Nephron progenitor cell (in vitro differentiated cells): ENCODE measurements at regions not wholly inside any gene's neighbourhood (a gene's known extent, or its start where the extent isn't known, plus 50 kb on each side); places are given as distances from the start of the nearest gene placed in this dataset.

Experiments
- DNase-seq: peaks from one replicate; pipeline ENCODE4 v3.0.0; 2021
- H3K27ac Mint-ChIP-seq: 2 replicates; pipeline ENCODE4 v1.8.0; 2021; ENCODE audit warnings: mild to moderate bottlenecking, moderate library complexity, mixed read lengths
- H3K27me3 Mint-ChIP-seq: 2 replicates; pipeline ENCODE4 v1.8.0; 2021; ENCODE audit warnings: mild to moderate bottlenecking, low read depth, mixed read lengths; ENCODE audit not compliant: poor library complexity
- H3K36me3 Mint-ChIP-seq: 2 replicates; pipeline ENCODE4 v1.8.0; 2021; ENCODE audit warnings: low read depth, mixed read lengths
- H3K4me1 Mint-ChIP-seq: 2 replicates; pipeline ENCODE4 v1.8.0; 2021; ENCODE audit warnings: mixed read lengths
- H3K4me3 Mint-ChIP-seq: 2 replicates; pipeline ENCODE4 v1.8.0; 2021; ENCODE audit warnings: mild to moderate bottlenecking, moderate library complexity, mixed read lengths
- H3K9me3 Mint-ChIP-seq: 2 replicates; pipeline ENCODE4 v1.8.0; 2021; ENCODE audit warnings: mild to moderate bottlenecking, moderate library complexity, mixed read lengths
- TF ChIP-seq, protein P1 (sequence below): fragments of 200-600 bp; sonication (generic); IDR thresholded peaks from 2 replicates; pipeline ENCODE4 v1.5.0; 2021; ENCODE audit warnings: antibody characterized with exemption

DNA sequence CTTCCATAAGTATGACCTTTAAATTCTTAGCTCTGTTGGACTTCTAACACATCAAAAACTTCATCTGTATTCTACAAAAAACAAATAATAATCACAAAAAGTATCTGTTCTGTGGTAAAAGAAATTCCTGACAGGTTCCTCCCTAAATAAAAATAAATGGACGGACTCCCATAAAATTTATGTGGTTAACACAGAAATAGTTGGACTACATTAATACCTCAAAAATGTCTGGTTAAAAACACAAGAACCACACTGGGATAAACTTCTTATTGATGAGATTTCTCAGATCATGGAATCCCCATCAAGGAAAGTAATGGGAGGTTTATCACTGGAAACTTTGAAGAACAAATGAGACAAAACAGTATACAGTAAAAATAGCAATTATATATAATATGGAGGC lies 172.4 kb downstream of the MOXD1 start:
- H3K27me3 Mint-ChIP-seq: no peaks in the 10 kb centered on the region
- peaks cover 7% of the 10 kb centered on the region for H3K4me1 Mint-ChIP-seq
- TF ChIP-seq, protein P1, sequence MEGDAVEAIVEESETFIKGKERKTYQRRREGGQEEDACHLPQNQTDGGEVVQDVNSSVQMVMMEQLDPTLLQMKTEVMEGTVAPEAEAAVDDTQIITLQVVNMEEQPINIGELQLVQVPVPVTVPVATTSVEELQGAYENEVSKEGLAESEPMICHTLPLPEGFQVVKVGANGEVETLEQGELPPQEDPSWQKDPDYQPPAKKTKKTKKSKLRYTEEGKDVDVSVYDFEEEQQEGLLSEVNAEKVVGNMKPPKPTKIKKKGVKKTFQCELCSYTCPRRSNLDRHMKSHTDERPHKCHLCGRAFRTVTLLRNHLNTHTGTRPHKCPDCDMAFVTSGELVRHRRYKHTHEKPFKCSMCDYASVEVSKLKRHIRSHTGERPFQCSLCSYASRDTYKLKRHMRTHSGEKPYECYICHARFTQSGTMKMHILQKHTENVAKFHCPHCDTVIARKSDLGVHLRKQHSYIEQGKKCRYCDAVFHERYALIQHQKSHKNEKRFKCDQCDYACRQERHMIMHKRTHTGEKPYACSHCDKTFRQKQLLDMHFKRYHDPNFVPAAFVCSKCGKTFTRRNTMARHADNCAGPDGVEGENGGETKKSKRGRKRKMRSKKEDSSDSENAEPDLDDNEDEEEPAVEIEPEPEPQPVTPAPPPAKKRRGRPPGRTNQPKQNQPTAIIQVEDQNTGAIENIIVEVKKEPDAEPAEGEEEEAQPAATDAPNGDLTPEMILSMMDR: no peak
- no peak overlapping the region for H3K27ac Mint-ChIP-seq
- peaks cover 9% of the 10 kb centered on the region for H3K9me3 Mint-ChIP-seq
- no peak overlapping the region for H3K4me3 Mint-ChIP-seq
- DNase-seq: no peak
- no peaks in the 10 kb centered on the region for H3K36me3 Mint-ChIP-seq

DNA sequence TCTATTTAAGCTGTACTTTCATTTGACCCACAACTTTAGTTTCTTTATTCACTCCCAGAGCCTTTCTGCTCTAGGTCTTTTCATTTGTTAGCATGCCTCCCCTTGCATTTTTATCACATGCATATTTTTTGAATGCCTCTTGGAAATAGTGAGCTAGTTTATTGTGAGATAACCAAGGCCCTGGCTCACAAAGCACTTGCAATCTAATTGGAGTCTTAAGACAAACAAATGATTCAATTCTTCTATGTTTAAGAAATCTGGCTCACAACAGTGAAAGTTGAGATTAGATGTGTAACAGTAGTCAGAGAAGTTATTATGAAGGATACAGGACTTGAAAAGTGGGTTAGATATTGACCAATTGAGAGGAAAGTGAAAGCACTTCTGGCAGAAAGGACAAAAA lies 173.4 kb downstream of the MOXD1 start:
- peaks cover 7% of the 10 kb centered on the region for H3K4me1 Mint-ChIP-seq
- no peak overlapping the region for H3K4me3 Mint-ChIP-seq
- no peaks in the 10 kb centered on the region for H3K27me3 Mint-ChIP-seq
- TF ChIP-seq, protein P1: no peak
- no peak for DNase-seq
- no peaks in the 10 kb centered on the region for H3K36me3 Mint-ChIP-seq
- H3K27ac Mint-ChIP-seq: no peak overlapping the region
- H3K9me3 Mint-ChIP-seq: peaks cover 9% of the 10 kb centered on the region

DNA sequence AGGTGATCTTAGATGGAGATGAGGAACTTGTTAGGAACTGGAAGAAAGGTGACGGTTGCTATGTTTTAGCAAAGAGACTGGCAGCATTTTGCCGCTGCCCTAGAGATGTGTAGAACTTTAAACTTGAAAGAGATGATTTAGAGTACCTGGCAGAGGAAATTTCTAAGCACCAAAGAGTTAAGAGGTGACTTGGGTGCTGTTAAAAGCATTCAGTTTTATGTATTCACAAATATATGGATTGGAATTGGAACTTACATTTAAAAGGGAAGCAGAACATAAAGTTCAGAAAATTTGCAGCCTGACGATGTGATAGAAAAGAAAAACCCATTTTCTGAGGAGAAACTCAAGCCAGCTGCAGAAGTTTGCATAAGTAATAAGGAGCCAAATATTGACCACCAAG lies 176.3 kb downstream of the MOXD1 start:
- peaks cover 9% of the 10 kb centered on the region for H3K9me3 Mint-ChIP-seq
- no peak overlapping the region for H3K4me3 Mint-ChIP-seq
- no peaks in the 10 kb centered on the region for H3K4me1 Mint-ChIP-seq
- H3K27ac Mint-ChIP-seq: no peak overlapping the region
- DNase-seq: no peak
- TF ChIP-seq, protein P1: no peak
- no peaks in the 10 kb centered on the region for H3K27me3 Mint-ChIP-seq
- H3K36me3 Mint-ChIP-seq: no peaks in the 10 kb centered on the region

DNA sequence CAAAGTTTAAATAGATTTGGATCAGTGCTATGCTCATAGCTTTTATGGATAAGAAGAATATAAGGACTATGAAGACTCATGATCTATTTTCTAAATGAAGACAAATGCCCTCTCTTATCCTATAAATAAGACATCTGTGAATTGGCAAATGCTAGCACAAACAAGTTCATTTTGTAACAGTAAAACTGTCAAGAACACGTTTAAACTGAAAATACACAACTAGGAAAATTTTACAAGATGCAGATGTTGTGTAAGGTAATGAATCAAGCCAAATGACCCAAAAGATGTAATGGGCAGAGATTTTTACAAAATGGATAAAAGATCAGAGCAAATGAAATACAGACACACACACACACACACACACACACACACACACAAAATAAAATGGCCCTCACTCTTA lies 180.5 kb downstream of the MOXD1 start:
- TF ChIP-seq, protein P1: no peak
- Mint-ChIP-seq H3K9me3 (peaks cover 9% of the 10 kb centered on the region), H3K4me3 (no peak overlapping the region), H3K36me3 (no peaks in the 10 kb centered on the region), H3K27me3 (no peaks in the 10 kb centered on the region), H3K27ac (no peak overlapping the region), H3K4me1 (no peaks in the 10 kb centered on the region)
- no peak for DNase-seq

DNA sequence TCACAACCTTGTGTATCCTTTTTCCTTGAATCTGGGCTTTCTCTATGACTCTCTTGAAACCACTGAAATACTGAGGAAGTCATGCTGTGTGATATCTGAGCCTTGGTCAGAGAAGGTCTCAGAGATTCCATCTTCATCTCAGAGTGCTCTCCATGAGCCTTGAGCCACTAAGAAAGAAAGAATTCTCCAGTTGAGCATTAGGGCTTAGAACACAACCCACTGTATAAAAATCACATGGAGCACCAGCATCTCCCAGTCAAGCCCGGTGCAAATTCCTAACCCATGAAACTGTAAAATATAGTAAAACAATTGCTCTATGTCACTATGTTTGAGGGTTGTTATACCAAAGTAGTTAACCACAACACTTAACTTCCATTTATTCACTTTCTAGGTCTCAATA lies 181.4 kb downstream of the MOXD1 start:
- no peak overlapping the region for H3K27ac Mint-ChIP-seq
- no peak for DNase-seq
- TF ChIP-seq, protein P1: no peak
- no peaks in the 10 kb centered on the region for H3K4me1 Mint-ChIP-seq
- H3K9me3 Mint-ChIP-seq: peaks cover 4% of the 10 kb centered on the region
- H3K27me3 Mint-ChIP-seq: no peaks in the 10 kb centered on the region
- no peaks in the 10 kb centered on the region for H3K36me3 Mint-ChIP-seq
- H3K4me3 Mint-ChIP-seq: no peak overlapping the region

DNA sequence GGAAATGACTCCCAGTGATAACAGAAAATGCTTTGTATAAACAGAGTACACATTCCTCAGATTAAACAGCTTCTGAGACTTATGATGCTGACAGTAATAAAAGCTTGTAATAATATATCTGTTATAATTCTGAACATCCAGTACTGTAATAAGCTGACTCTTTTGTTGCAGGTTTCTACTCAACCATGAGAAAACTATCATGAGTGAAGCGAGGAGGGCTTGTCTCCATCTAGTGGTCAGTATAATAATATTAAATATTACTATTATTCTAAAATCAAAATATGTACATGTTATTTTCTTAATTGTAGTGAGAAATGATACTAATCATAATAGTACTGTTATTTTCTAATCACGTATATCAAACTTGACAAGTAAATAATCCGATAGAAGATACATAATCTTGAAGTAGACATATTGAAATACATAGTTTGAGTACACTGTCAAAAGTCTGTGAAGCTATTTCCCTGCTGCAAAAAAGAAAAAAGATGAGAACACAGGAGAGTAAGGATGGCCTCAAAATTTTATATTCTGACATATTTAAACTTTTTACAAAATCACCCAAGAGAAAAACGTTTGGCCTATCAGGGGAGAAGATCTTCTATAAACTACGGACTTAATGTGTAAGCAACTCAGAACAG lies 183.1 kb downstream of the MOXD1 start:
- Mint-ChIP-seq H3K9me3 (no peaks in the 10 kb centered on the region), H3K27ac (no peak overlapping the region), H3K36me3 (no peaks in the 10 kb centered on the region), H3K4me3 (no peak overlapping the region), H3K27me3 (no peaks in the 10 kb centered on the region), H3K4me1 (no peaks in the 10 kb centered on the region)
- TF ChIP-seq, protein P1: peak; percentile 49
- DNase-seq: no peak
